Natural killer cell (primary cell): ENCODE measurements at regions not wholly inside any gene's neighbourhood (a gene's known extent, or its start where the extent isn't known, plus 50 kb on each side); places are given as distances from the start of the nearest gene placed in this dataset.

Experiments
- ATAC-seq, 3 donors: fragments of 150-1000 bp in 2 of 3; fragments of 200-7000 bp in 1 of 3; cut with Tn5 transposase; 1 replicate in 1 of 3; 2 replicates in 2 of 3; pipeline ENCODE4 v1.10.0; 2021; ENCODE audit warnings: mild to moderate bottlenecking in 2 of 3, moderate library complexity in 2 of 3
- DNase-seq, 2 donors: peaks; one replicate each; pipeline versions ENCODE4 v3.0.0 to v3.0.0-alpha.2; 2013 to 2021; ENCODE audit warnings: mixed read lengths in 1 of 2
- H3K27ac ChIP-seq: one replicate; pipeline ENCODE4 v1.5.1; 2013; ENCODE audit warnings: mild to moderate bottlenecking, low read length
- H3K27me3 ChIP-seq: one replicate; pipeline ENCODE4 v1.6.1; 2013; ENCODE audit warnings: low read length; ENCODE audit not compliant: control insufficient read depth, insufficient read depth
- H3K36me3 ChIP-seq: one replicate; pipeline ENCODE4 v1.6.1; 2013; ENCODE audit warnings: low read length; ENCODE audit not compliant: control insufficient read depth, insufficient read depth
- H3K4me1 ChIP-seq: one replicate; pipeline ENCODE4 v1.6.1; 2013; ENCODE audit warnings: low read length; ENCODE audit not compliant: control insufficient read depth, insufficient read depth
- H3K4me3 ChIP-seq: one replicate; pipeline ENCODE4 v1.5.1; 2013; ENCODE audit warnings: low read length
- H3K9me3 ChIP-seq: one replicate; pipeline ENCODE4 v1.6.1; 2013; ENCODE audit warnings: low read length; ENCODE audit not compliant: control insufficient read depth, insufficient read depth
- H3K27ac Mint-ChIP-seq, 2 donors: one replicate each; pipeline ENCODE4 v1.8.0; 2022; ENCODE audit warnings: mild to moderate bottlenecking in 2 of 2, mixed read lengths in 2 of 2, moderate library complexity in 1 of 2
- H3K27me3 Mint-ChIP-seq, 2 donors: one replicate each; pipeline ENCODE4 v1.8.0; 2022; ENCODE audit warnings: low read depth in 2 of 2, mixed read lengths in 2 of 2
- H3K36me3 Mint-ChIP-seq: one replicate; pipeline ENCODE4 v1.8.0; 2022; ENCODE audit warnings: mixed read lengths
- H3K4me1 Mint-ChIP-seq, 2 donors: one replicate each; pipeline ENCODE4 v1.8.0; 2022; ENCODE audit warnings: mixed read lengths in 2 of 2
- H3K4me3 Mint-ChIP-seq: one replicate; pipeline ENCODE4 v1.8.0; 2022; ENCODE audit warnings: mild to moderate bottlenecking, moderate library complexity, mixed read lengths
- H3K9me3 Mint-ChIP-seq, 2 donors: one replicate each; pipeline ENCODE4 v1.8.0; 2022; ENCODE audit warnings: mixed read lengths in 2 of 2
- WGBS: methylation state at CpG from one replicate; pipeline ENCODE4 v1.1.7; 2013; ENCODE audit warnings: missing lambda C conversion rate; ENCODE audit not compliant: insufficient coverage; 5-methylcytosine and 5-hydroxymethylcytosine counted together
- intact Hi-C: fragments of 100-400 bp; cut with micrococcal nuclease; formaldehyde crosslinking; loops from one replicate; pipeline ENCODE4 v1.14.2; 2022
- TF ChIP-seq, protein P1 (sequence below): fragments of 200-600 bp; IDR thresholded peaks from one replicate; pipeline ENCODE4 v1.8.0; 2022; ENCODE audit warnings: antibody characterized with exemption

DNA sequence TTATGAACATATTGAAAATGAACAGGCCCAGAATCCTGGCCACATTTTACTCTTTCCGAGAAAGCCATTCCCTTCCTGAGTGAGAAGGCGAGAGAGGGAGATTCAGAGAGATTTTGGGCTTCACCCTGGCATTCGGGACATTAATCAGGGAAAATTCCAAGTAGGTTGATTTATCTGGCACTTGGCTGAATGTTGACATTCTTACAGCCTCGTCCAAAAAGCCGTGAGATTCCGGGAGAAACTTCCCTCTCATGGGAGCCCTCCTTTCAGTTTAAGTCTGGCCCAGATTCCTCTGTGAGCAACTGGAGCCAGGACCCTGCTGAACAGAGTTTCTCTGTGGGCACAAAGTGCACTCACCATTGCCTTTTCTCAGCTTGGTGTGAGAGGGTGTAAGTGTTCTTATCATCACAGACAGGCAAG is 129.2 kb upstream of the PEG3 start:
- Mint-ChIP-seq H3K27me3 (no peaks in the 10 kb centered on the region), H3K36me3 (no peaks in the 10 kb centered on the region), H3K9me3 (peaks cover 13 to 16% of the 10 kb centered on the region in 2 donors), H3K4me3 (no peak overlapping the region), H3K4me1 (no peaks in the 10 kb centered on the region), H3K27ac (no peak overlapping the region)
- no peak for ATAC-seq
- TF ChIP-seq, protein P1, sequence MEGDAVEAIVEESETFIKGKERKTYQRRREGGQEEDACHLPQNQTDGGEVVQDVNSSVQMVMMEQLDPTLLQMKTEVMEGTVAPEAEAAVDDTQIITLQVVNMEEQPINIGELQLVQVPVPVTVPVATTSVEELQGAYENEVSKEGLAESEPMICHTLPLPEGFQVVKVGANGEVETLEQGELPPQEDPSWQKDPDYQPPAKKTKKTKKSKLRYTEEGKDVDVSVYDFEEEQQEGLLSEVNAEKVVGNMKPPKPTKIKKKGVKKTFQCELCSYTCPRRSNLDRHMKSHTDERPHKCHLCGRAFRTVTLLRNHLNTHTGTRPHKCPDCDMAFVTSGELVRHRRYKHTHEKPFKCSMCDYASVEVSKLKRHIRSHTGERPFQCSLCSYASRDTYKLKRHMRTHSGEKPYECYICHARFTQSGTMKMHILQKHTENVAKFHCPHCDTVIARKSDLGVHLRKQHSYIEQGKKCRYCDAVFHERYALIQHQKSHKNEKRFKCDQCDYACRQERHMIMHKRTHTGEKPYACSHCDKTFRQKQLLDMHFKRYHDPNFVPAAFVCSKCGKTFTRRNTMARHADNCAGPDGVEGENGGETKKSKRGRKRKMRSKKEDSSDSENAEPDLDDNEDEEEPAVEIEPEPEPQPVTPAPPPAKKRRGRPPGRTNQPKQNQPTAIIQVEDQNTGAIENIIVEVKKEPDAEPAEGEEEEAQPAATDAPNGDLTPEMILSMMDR: no peak
- H3K9me3 ChIP-seq: peaks cover 40% of the 10 kb centered on the region
- no peaks in the 10 kb centered on the region for H3K27me3 ChIP-seq
- no peaks in the 10 kb centered on the region for H3K4me1 ChIP-seq
- H3K4me3 ChIP-seq: no peak overlapping the region
- no peak overlapping the region for H3K27ac ChIP-seq
- H3K36me3 ChIP-seq: no peaks in the 10 kb centered on the region
- intact Hi-C loops: no loop called here
- no peak for DNase-seq
- WGBS: 25% methylated on average over 6 of the region's 6 CpGs

DNA sequence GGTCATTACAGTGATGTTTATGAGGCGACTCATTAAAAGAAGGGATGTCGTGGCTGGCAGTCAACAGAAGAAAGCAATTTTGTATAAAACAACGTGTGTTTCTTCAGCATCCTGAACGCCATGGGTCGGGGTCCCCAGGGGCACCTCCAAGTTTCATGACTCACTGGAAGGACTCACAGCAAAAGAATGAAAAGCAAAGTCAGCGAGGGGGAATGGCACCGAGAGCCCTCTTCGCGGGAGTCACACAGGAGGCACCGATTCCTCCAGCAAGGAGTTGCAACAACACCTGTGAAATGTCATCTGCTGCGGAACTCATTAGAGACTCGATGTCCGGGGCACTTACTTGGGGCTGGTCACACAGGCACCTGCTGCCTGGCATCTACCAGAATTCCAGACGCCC is 130.7 kb upstream of the PEG3 start:
- no peaks in the 10 kb centered on the region for H3K4me1 ChIP-seq
- no peak overlapping the region for H3K27ac ChIP-seq
- H3K36me3 ChIP-seq: no peaks in the 10 kb centered on the region
- TF ChIP-seq, protein P1: no peak
- no peak overlapping the region for H3K4me3 ChIP-seq
- Mint-ChIP-seq H3K27ac (no peak overlapping the region), H3K36me3 (no peaks in the 10 kb centered on the region), H3K27me3 (no peaks in the 10 kb centered on the region), H3K4me1 (no peaks in the 10 kb centered on the region), H3K4me3 (no peak overlapping the region), H3K9me3 (peaks cover 12 to 17% of the 10 kb centered on the region in 2 donors)
- ATAC-seq (no peak), DNase-seq (no peak)
- H3K9me3 ChIP-seq: peaks cover 33% of the 10 kb centered on the region
- intact Hi-C loops: no loop called here
- 78% methylated on average over 14 of the region's 14 CpGs for WGBS
- no peaks in the 10 kb centered on the region for H3K27me3 ChIP-seq

DNA sequence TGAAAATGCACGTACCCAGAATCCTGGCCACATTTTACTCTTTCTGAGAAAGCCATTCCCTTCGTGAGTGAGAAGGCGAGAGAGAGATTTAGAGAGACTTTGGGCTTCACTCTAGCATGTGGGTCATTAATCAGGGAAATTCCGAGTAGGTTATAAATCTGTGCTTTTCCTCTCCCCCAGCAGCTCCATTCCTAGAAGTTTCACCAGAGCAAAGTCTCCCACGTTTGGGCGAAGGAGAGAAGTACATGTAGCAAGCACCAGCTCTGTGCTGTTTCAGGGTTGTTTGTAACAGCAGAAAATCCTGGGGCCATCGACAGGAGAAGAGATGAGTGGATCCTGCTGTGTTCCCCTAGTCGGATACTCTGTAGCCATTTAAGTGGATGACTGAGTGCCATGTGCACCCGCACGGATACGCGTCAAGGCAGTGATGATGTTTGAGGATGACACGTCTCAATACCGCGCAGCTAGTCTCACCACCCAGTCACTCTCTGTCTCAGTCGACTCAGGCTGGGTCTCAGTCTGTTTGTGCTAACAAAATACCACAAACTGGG is 131.8 kb upstream of the PEG3 start:
- intact Hi-C loops: no loop called here
- Mint-ChIP-seq H3K27ac (no peak overlapping the region), H3K27me3 (no peaks in the 10 kb centered on the region), H3K36me3 (no peaks in the 10 kb centered on the region), H3K9me3 (peaks cover 14 to 19% of the 10 kb centered on the region in 2 donors), H3K4me3 (no peak overlapping the region), H3K4me1 (no peaks in the 10 kb centered on the region)
- TF ChIP-seq, protein P1: no peak
- ATAC-seq: no peak
- H3K4me1 ChIP-seq: no peaks in the 10 kb centered on the region
- no peaks in the 10 kb centered on the region for H3K27me3 ChIP-seq
- H3K4me3 ChIP-seq: no peak overlapping the region
- H3K36me3 ChIP-seq: no peaks in the 10 kb centered on the region
- H3K9me3 ChIP-seq: peaks cover 25% of the 10 kb centered on the region
- DNase-seq: no peak
- no peak overlapping the region for H3K27ac ChIP-seq
- WGBS: 73% methylated on average over 15 of the region's 16 CpGs
